ENCODE measurements at regions not wholly inside any gene's neighbourhood (a gene's known extent, or its start where the extent isn't known, plus 50 kb on each side); places are given as distances from the start of the nearest gene placed in this dataset.
A peak's percentile ranks its signal among the peaks of the same experiment; 100 is the strongest.
"Not testable (repeated sequence)": the region's sequence is repeated elsewhere in the genome, so short reads cannot be mapped to it uniquely, and the experiment has no call there.

- no peak for DNase-seq
These were observed 185.0 kb downstream of the TBX18 start for GRCh38 chr6:84579404-84579803.

DNA sequence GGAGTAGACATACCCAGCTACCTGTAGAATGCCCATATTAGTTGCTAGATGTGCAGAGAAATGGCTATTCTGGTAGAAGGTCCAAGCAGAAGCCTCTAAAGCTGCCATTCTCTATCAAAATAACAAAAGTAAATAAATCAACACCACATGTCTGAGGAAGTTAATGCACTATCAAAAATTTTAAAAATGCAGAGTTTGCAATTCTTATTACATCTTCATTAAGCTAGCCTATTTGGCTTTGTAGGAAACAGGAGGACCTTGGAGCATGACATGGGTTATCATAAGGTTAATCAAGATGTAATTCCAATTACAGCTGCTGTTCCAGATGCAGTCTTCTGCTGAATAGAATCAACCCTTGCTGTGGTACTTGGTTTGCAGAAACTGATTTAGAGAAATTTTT is 188.4 kb downstream of the TBX18 start:
- no peak for DNase-seq

GRCh38 chr6:84575264-84575663 is 189.1 kb downstream of the TBX18 start:
- peak; percentile 19 for DNase-seq

- DNase-seq: no peak
These were observed 194.5 kb downstream of the TBX18 start for GRCh38 chr6:84569882-84570281.

DNA sequence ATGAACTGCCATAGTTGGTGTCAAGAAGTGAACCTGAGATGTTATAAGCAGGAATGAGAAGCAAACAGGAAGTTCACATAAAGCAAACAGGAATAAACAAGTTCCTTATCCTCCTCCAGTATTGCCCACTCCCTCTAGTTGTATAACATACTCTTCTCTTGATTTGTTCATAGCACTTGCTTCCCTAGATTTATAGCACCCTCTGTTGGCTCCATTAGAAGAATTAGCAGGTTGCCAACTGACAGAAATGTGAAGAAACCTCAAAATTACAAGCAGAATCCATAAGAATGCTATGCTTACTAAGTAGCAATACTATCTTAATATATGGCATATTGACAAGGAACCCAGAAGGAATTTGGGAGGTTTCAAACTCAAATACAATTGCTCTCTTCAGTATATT is 195.4 kb downstream of the TBX18 start:
- no peak for DNase-seq

DNA sequence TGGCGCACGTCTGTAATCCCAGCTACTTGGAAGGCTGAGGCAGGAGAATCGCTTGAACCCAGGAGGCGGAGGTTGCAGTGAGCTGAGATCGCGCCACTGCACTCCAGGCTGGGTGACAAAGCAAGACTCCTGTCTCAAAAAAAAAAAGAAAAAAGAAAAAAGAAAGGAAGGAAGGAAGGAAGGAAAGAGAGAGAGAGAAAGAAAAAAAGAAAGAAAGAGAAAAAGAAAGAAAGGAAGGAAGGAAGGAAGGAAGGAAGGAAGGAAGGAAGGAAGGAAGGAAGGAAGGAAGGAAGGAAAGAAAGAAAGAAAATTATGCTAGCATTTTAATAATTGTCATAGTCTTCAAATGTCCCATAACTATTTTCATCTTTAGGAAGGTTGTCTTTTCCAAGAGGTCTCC is 198.7 kb downstream of the TBX18 start:
- not testable (repeated sequence) for DNase-seq

DNA sequence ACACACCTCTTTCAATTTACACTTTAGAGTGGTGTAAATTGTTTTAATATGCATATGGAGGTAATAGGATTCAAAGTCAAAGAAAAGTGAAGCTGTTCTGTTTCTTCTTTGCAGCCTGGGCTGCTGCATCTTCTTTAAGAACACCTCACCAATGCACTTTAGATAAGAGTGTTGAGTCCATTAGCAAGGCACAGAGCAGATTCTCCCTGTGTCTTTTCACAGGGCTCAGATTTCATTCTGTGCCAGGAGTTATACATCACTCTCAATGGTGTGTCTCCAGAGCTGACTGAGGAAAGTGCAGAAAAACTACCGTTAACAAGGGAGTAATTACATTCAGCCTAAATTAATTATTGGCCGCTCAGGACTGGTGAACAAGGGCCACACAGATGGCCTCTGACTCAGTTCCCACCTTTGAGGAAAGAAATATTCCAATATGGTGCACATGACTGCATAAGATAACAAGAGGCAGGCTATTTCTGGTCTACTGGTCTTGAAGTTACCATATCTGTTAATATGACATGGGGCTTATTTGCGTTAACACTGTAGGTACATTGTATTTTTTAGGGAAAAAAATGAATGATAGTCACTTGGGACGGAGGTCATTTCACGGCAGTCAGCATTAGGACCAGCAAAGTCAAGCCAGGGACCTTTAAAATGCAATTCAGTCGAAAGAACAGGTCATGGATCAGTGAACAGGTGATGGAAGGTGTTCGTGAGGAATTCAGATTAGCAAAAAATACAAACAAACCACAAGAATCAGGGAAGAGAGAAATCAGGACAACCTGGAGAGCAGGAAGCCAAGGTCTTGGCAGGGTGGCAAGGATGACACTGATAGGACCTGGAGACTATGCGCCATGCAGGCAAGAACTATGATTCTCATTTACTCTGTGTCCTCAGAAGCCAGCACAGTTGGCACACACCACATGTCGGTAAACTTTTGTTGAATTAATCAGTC is 203.7 kb downstream of the TBX18 start:
- no peak for DNase-seq

DNA sequence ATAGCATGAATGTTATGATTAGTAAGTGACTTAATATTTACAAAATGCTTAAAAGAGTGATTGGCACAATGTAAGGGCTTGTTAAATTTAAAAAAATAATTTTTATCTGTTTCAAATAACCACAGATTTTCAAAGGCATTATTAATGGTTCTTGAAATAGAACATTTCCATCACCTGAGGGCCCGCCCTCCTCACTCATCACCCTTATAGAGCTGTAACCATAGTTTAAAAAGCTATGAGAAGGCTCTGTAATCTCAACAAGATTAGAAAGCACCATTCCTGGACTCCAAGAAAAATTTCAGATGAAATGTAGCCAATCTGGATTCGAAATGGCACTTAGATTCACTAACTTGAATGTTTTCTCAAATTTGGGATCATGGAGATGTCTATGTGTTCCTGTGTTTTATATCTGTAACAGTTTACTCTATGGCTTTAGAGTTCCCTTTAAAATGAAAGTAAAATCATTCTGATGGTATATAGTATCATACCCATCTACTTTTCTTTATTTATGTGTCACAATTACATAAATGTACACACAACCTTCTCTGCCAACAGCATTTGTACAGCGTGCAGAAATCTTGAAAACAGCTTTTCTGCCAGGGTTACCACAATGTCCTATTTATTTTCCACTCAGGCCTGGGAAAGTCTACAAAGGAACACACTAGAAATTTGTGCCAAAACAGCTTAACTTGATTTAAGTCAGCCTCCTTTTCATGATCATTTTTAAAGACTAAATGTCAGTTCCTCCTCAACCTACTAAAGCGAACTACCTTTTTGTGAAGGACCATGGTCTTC is 207.7 kb downstream of the TBX18 start:
- DNase-seq: peak; percentile 17

- no peak for DNase-seq
These were observed 209.7 kb downstream of the TBX18 start for GRCh38 chr6:84554706-84555105.

DNA sequence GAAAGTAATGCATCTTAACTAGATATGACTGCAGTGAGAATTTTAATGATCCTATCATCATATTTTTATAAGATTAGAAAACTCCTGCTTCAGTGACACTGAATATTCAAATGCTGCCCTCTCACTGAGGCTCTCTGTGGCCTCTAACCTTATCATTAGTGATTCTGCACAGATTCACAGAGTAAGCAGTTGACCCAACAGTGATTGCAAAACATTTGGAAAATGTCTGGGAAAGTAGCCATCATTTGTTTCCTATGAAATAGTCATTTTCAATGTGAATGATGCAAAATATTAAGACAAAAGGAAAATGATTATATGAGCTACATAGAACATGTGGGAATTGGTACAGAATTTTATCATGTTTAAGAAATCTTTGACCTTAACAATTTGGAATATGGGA is 210.3 kb downstream of the TBX18 start:
- DNase-seq: no peak

DNA sequence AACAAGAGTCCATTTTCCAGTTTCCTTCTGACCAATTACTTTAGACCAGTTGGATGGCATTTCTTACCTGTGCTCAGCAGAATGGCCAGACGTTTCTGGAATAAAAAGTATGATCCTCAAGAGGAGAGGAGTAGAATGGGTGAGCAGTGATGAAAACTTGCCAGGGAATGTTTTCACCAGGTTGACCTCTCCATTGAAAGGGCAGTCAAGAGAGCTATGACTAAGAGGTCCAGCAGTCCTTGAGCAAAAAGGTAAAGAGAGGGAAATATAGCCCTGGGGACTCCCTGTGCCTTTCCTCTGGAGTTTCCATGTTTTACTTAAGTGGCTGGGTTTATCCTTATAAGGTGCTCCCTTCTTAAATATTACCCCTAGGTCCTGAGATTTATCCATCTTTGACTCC is 210.9 kb downstream of the TBX18 start:
- DNase-seq: no peak

DNA sequence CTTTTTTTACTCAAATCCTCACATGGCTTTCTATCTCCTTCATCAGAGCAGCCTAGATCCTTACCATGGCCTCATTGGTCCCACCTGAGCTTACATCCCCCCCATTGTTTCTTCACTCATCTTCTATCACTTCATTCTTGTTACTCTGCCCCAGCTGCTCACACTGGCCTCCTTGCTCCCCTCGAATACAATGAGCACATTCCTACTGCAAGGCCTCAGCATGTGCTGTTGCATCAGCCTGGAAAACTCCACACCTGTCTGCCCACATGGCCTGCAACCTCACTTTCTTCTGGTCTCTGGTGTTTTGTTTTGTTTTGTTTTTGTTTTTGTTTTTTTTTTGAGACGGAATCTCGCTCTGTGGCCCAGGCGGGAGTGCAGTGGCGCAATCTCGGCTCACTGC is 212.6 kb downstream of the TBX18 start:
- DNase-seq: no peak

- no peak for DNase-seq
These were observed 214.5 kb downstream of the TBX18 start for GRCh38 chr6:84549917-84550316.

DNA sequence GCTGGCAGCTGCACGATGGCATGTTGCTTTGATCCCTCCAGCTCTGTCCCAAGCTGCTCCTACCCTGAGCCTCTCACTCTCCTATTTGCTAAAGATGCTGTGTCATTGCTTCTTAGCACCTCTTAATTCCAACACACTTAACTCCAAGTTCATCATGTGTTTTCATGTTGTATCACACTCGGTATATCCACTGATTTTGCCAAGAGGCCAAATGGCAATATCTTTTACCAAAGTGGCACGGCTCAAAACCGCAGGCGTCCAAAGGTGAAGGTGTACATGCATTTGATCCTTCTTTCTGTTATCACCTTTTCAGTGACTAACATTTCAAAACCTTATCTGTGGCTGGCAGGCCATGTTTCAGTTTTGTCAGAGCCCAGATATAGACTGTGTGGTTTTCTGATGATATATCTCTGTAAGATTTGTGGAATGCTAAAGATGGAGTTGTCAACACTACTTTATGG is 217.0 kb downstream of the TBX18 start:
- DNase-seq: no peak

GRCh38 chr6:84546427-84546914 is 217.9 kb downstream of the TBX18 start:
- DNase-seq: peak; percentile 7

GRCh38 chr6:84539122-84539856 is 225.1 kb downstream of the TBX18 start:
- DNase-seq: no peak

DNA sequence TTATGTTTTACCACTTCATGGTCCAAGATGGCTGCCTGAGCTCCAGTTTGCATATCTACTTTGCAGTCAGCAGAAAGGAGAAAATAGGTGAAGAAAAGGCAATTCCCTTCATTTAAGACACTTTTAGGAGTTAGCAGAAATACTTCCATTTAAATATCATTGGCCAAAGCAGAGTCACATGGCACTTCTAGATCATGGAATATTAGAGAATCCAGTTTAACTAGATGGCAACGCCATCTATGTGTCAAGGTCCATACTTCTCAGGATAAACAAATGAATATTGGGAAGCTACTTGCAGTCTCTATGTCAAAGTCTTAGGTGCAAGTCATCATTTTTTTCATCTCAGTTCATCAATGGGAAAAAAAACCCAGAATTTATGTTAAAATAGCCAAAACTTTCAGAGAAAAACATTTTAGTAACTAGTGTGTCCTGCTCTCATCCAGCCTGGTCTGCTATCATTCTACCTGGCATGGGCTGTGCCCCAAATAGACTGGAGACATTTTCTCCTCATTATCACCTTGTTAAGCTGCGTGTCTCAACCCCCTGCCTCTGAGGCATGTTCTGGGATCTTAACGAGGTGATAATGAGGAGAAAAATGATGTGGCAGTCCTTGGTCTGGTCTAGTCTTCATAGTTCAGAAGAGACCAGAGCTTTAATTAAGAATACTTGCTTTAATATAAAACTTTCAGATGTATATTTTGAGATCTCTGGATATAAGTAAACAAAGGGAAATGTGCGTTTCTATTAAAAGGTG is 227.3 kb downstream of the TBX18 start:
- DNase-seq: no peak

DNA sequence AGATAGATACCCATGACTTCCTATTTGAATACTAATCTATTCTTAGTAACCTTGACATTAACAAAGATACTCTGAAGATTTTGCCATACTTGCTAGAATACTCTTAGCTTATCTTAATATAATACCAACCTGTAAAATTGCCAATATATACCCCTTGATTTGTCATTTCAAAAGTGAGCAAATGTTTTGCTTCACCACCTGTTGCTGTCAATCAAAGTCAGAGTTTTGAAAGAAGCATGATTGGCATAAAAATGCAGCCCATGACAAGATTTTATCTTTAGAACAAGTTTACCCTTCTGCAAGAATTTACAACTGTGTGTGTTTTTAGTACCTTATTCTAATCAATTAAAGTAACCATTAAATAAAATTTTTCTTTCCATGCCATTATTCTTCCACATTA is 236.2 kb downstream of the TBX18 start:
- no peak for DNase-seq

GRCh38 chr6:84526631-84527030 is 237.8 kb downstream of the TBX18 start:
- no peak for DNase-seq

DNA sequence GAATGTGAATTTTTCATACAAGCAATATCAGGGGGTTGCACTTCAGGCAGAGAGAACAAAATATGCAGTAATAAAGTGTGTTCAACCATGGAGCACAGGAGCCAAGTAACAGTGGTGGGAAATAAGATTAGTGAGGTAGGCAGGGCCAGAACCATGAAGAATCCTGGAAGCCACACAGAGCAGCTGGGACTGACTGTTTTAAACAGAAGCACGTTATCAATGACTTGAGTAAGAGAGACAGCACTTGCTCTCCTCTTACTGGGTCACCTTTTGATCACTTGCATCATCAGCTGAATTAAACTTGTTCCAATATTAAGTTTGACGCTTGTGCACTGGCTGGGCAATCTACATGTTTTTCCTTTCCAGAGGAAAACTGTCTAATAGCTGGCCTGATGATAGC is 238.5 kb downstream of the TBX18 start:
- no peak for DNase-seq

GRCh38 chr6:84524636-84525035 is 239.8 kb downstream of the TBX18 start:
- DNase-seq: no peak

- DNase-seq: no peak
These were observed 242.3 kb downstream of the TBX18 start for GRCh38 chr6:84522135-84522549.

Data from eye (tissue), 1 donor.